Adrenal gland (tissue), 9 donors: ENCODE measurements at regions not wholly inside any gene's neighbourhood (a gene's known extent, or its start where the extent isn't known, plus 50 kb on each side); places are given as distances from the start of the nearest gene placed in this dataset.

ENCODE experiments used
- DNase-seq, 7 donors: peaks; one replicate each; pipeline ENCODE4 v3.0.0-alpha.2; 2019 to 2020
- H3K27ac ChIP-seq, 5 donors: fragments of 200-600 bp; sonication (generic) in 4 of 5; 1 replicate in 3 of 5; 2 replicates in 2 of 5; pipeline versions ENCODE4 v1.5.1 to v1.8.0; 2016 to 2020; ENCODE audit warnings: mild to moderate bottlenecking in 1 of 5
- H3K27me3 ChIP-seq: fragments of 200-600 bp; 2 replicates; pipeline ENCODE4 v1.8.0; 2021
- H3K36me3 ChIP-seq, 2 donors: fragments of 200-600 bp; replicated peaks in 1 of 2; 1 replicate in 1 of 2; 2 replicates in 1 of 2; pipeline versions ENCODE4 v1.5.1 to v1.8.0; 2018 to 2022
- H3K4me1 ChIP-seq, 2 donors: fragments of 200-600 bp; replicated peaks in 1 of 2; 1 replicate in 1 of 2; 2 replicates in 1 of 2; pipeline versions ENCODE4 v1.5.1 to v1.8.0; 2018 to 2021
- H3K4me3 ChIP-seq, 4 donors: fragments of 200-600 bp; sonication (generic) in 3 of 4; one replicate each; pipeline ENCODE4 v1.5.1; 2016 to 2018
- H3K9me3 ChIP-seq, 3 donors: fragments of 200-600 bp; sonication (generic) in 1 of 3; replicated peaks in 1 of 3; 1 replicate in 2 of 3; 2 replicates in 1 of 3; pipeline versions ENCODE4 v1.5.1 to v1.8.0; 2016 to 2021
- POLR2A ChIP-seq, 2 donors: fragments of 450-650 bp; IDR thresholded peaks; one replicate each; pipeline ENCODE4 v1.6.1; 2017; ENCODE audit warnings: antibody characterized with exemption in 2 of 2, mild to moderate bottlenecking in 2 of 2, moderate library complexity in 1 of 2
- WGBS, 4 donors: extraction: QIAGEN DNeasy Blood & Tissue Kit in 2 of 4; methylation state at CpG; one replicate each; pipeline versions ENCODE4 v1.1.5 to v1.1.7; 2013 to 2017; 5-methylcytosine and 5-hydroxymethylcytosine counted together
- intact Hi-C, 2 donors: fragments of 100-400 bp; cut with DNase I; formaldehyde crosslinking; loops; one replicate each; pipeline versions ENCODE4 v1.14.1 to v1.15.0; 2022 to 2023
- TF ChIP-seq, protein P1 (sequence below), 6 experiments: fragments of 450-650 bp in 4 of 6; fragments of 200-600 bp in 2 of 6; sonication (generic) in 1 of 6; IDR thresholded peaks; 1 replicate in 5 of 6; 2 replicates in 1 of 6; pipeline versions ENCODE4 v1.5.1 to v1.8.0; 2016 to 2021; ENCODE audit warnings: antibody characterized with exemption in 6 of 6, mild to moderate bottlenecking in 2 of 6, moderate library complexity in 1 of 6
- donor health status: healthy with polysubstance abuse.
- donor health status: Bipolar disorder and iron deficiency.
- donor health status: DM: yes; HTN: yes; CAD: no.
- donor health status: DM: no; HTN: no; CAD: no.
- donor health status: DM: no; HTN: no; CAD: no.

DNA sequence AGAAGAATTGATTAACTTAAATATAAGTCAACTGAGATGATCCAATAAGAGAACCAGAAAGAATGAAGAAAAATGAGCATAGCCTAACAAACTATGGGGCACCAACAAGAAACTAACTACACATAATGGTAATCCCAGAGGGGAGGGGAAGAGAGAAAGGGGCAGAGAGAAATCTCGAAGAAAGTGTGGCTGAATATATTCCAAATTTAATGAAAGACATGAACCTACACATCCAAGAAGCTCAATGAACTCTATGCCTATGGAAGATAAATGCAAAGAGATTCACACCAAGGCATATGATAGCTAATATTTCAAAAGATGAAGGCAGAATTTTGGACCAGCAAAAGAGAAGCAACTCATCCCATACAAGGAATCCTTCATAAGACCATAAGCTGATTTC, 649.2 kb downstream of the ZEB2 start:
- Histone ChIP-seq H3K27ac (no peak overlapping the region), H3K4me1 (no peaks in the 10 kb centered on the region), H3K9me3 (no peaks in the 10 kb centered on the region), H3K36me3 (no peaks in the 10 kb centered on the region), H3K4me3 (no peak overlapping the region), H3K27me3 (no peaks in the 10 kb centered on the region)
- TF ChIP-seq POLR2A (IDR thresholded peaks at IDR 0.05), result no peak
- TF ChIP-seq, protein P1, sequence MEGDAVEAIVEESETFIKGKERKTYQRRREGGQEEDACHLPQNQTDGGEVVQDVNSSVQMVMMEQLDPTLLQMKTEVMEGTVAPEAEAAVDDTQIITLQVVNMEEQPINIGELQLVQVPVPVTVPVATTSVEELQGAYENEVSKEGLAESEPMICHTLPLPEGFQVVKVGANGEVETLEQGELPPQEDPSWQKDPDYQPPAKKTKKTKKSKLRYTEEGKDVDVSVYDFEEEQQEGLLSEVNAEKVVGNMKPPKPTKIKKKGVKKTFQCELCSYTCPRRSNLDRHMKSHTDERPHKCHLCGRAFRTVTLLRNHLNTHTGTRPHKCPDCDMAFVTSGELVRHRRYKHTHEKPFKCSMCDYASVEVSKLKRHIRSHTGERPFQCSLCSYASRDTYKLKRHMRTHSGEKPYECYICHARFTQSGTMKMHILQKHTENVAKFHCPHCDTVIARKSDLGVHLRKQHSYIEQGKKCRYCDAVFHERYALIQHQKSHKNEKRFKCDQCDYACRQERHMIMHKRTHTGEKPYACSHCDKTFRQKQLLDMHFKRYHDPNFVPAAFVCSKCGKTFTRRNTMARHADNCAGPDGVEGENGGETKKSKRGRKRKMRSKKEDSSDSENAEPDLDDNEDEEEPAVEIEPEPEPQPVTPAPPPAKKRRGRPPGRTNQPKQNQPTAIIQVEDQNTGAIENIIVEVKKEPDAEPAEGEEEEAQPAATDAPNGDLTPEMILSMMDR (IDR thresholded peaks at IDR 0.05), result no peak
- intact Hi-C loops, result no loop called here
- 71 to 96% (median 80%) methylated on average over 1 of the region's 1 CpG for WGBS, 4 donors
- DNase-seq, result no peak

- Histone ChIP-seq H3K27ac (no peak overlapping the region), H3K9me3 (no peaks in the 10 kb centered on the region), H3K36me3 (no peaks in the 10 kb centered on the region), H3K27me3 (no peaks in the 10 kb centered on the region), H3K4me1 (no peaks in the 10 kb centered on the region), H3K4me3 (no peak overlapping the region)
- no peak for TF ChIP-seq POLR2A (IDR thresholded peaks at IDR 0.05)
- TF ChIP-seq, protein P1 (IDR thresholded peaks at IDR 0.05), result no peak
- intact Hi-C loops, result no loop called here
- no peak for DNase-seq
Observed at GRCh38 chr2:143856978-143857377, 662.9 kb downstream of the ZEB2 start.

- intact Hi-C loops, result no loop called here
- no peaks in the 10 kb centered on the region for H3K36me3 ChIP-seq
- no peak overlapping the region for H3K27ac ChIP-seq
- no peaks in the 10 kb centered on the region for H3K9me3 ChIP-seq
- no peaks in the 10 kb centered on the region for H3K4me1 ChIP-seq
- TF ChIP-seq POLR2A (IDR thresholded peaks at IDR 0.05), result no peak
- TF ChIP-seq, protein P1 (IDR thresholded peaks at IDR 0.05), result no peak
- DNase-seq, result no peak
- H3K4me3 ChIP-seq, result no peak overlapping the region
- 37 to 59% (median 46%) methylated on average over 4 of the region's 4 CpGs for WGBS, 4 donors
- no peaks in the 10 kb centered on the region for H3K27me3 ChIP-seq
Observed at GRCh38 chr2:143852759-143853158, 667.2 kb downstream of the ZEB2 start.

- DNase-seq, result no peak
- no peak overlapping the region for H3K27ac ChIP-seq
- no peak overlapping the region for H3K4me3 ChIP-seq
- H3K4me1 ChIP-seq, result no peaks in the 10 kb centered on the region
- no peak for TF ChIP-seq POLR2A (IDR thresholded peaks at IDR 0.05)
- TF ChIP-seq, protein P1 (IDR thresholded peaks at IDR 0.05), result no peak
- intact Hi-C loops, result no loop called here
- H3K9me3 ChIP-seq, result no peaks in the 10 kb centered on the region
- WGBS, 4 donors, result 83 to 91% (median 85%) methylated on average over 3 of the region's 3 CpGs
- H3K27me3 ChIP-seq, result no peaks in the 10 kb centered on the region
- no peaks in the 10 kb centered on the region for H3K36me3 ChIP-seq
Observed at GRCh38 chr2:143850084-143850483, 669.8 kb downstream of the ZEB2 start.
